ENCODE measurements at regions not wholly inside any gene's neighbourhood (a gene's known extent, or its start where the extent isn't known, plus 50 kb on each side); places are given as distances from the start of the nearest gene placed in this dataset.
A peak's percentile ranks its signal among the peaks of the same experiment; 100 is the strongest.

DNA sequence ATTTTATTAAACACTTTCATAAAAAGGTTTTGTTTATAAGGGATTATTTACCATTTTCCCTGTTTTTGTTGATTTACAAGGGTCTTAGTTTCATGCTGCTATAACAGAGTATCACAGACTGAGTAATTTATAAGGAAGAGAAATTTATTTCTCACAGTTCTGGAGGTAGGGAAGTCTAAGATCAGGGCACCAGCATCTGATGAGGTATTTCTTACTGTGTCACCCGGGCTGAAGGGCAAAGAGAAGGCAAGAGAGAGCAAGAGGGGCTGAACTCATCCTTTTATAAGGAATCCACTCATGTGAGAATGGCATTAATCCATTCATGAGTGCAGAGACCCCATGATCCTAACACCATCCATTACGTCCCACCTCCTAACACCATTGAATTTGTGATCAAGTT lies 160.0 kb upstream of the SLC39A10 start:
- no peak for ATAC-seq (replicated peaks in 6 of 8)
- in situ Hi-C loops (cut with MboI; ENCODE audit: low pct_unique_long_range_greater_than_20kb in 2 of 9, low sequenced_read_pairs in 9 of 9, unreplicated experiment in 9 of 9), result no loop called here

GRCh38 chr2:195495966-195496365 lies 161.1 kb upstream of the SLC39A10 start:
- Histone ChIP-seq H3K4me3 (no peak overlapping the region), H3K4me1 (replicated peaks in 1 of 2) (peaks cover 0 to 8% of the 10 kb centered on the region in 2 donors), H3K27ac (no peak overlapping the region)
- ATAC-seq (replicated peaks in 6 of 8), result no peak
- in situ Hi-C loops (cut with MboI; ENCODE audit: low pct_unique_long_range_greater_than_20kb in 2 of 9, low sequenced_read_pairs in 9 of 9, unreplicated experiment in 9 of 9), result no loop called here

More for the DNA sequence above, 160.0 kb upstream of the SLC39A10 start:
- WGBS, 10 experiments, result 33 to 100% (median 88%) methylated on average over 1 to 2 of the region's 2 CpGs; no CpG with 5 or more reads in 2 of the 10 experiments
- H3K4me3 ChIP-seq, result no peak overlapping the region
- H3K4me1 ChIP-seq (replicated peaks in 1 of 2), result peaks cover 0 to 2% of the 10 kb centered on the region in 2 donors
- H3K27ac ChIP-seq, result no peak overlapping the region

GRCh38 chr2:195495351-195495750 lies 161.7 kb upstream of the SLC39A10 start:
- no peak overlapping the region for H3K27ac ChIP-seq
- H3K4me1 ChIP-seq (replicated peaks in 1 of 2), result peaks cover 0 to 14% of the 10 kb centered on the region in 2 donors
- in situ Hi-C loops (cut with MboI; ENCODE audit: low pct_unique_long_range_greater_than_20kb in 2 of 9, low sequenced_read_pairs in 9 of 9, unreplicated experiment in 9 of 9), result no loop called here
- WGBS, 10 experiments, result 25 to 100% (median 86%) methylated on average over 1 to 2 of the region's 2 CpGs; no CpG with 5 or more reads in 5 of the 10 experiments
- no peak for ATAC-seq (replicated peaks in 6 of 8)
- H3K4me3 ChIP-seq, result no peak overlapping the region

DNA sequence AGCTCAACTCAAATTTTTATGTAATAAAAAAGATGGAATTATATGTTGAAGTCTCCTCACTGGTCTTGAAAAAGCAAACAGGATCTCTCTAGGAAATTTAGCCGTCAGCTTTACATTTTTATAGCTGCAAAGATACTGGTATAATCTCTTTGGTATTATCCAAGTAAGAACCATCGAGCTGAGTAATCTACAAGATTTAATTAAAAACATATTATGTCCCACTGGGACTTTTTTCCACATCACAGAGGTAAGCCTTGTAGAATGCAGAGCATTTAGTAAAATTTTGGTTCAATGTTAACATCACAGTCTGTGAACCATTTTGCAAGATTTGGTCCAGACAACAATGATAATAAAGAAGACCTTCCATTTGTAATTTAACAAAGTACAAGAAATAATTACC lies 162.6 kb upstream of the SLC39A10 start:
- H3K27ac ChIP-seq, result no peak overlapping the region
- H3K4me1 ChIP-seq (replicated peaks in 1 of 2), result peaks cover 0 to 14% of the 10 kb centered on the region in 2 donors
- in situ Hi-C loops (cut with MboI; ENCODE audit: low pct_unique_long_range_greater_than_20kb in 2 of 9, low sequenced_read_pairs in 9 of 9, unreplicated experiment in 9 of 9), result no loop called here
- no peak overlapping the region for H3K4me3 ChIP-seq
- no peak for ATAC-seq (replicated peaks in 6 of 8)
- 13 to 83% (median 67%) methylated on average over 1 to 2 of the region's 2 CpGs; no CpG with 5 or more reads in 1 of the 10 experiments for WGBS, 10 experiments

DNA sequence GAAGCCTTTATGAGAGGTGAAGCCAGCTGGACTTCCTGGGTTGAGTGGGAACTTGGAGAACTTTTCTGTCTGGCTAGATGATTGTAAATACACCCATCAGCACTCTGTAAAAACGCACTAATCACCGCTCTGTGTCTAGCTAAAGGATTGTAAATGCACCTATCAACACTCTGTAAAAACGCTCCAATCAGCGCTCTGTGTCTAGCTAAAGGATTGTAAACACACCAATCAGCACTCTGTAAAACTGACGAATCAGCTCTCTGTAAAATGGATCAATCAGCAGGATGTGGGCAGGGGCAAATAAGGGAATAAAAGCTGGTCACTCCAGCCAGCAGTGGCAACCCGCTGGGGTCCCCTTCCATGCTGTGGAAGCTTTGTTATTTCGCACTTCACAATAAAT lies 163.6 kb upstream of the SLC39A10 start:
- H3K4me3 ChIP-seq, result no peak overlapping the region
- no peak overlapping the region for H3K27ac ChIP-seq
- 60 to 100% (median 88%) methylated on average over 1 to 6 of the region's 7 CpGs; no CpG with 5 or more reads in 1 of the 10 experiments for WGBS, 10 experiments
- in situ Hi-C loops (cut with MboI; ENCODE audit: low pct_unique_long_range_greater_than_20kb in 2 of 9, low sequenced_read_pairs in 9 of 9, unreplicated experiment in 9 of 9), result no loop called here
- peaks cover 0 to 14% of the 10 kb centered on the region in 2 donors for H3K4me1 ChIP-seq (replicated peaks in 1 of 2)
- ATAC-seq (replicated peaks in 6 of 8), result no peak

GRCh38 chr2:195490319-195490718 lies 166.7 kb upstream of the SLC39A10 start:
- 75 to 100% (median 95%) methylated on average over 1 to 2 of the region's 2 CpGs; no CpG with 5 or more reads in 6 of the 10 experiments for WGBS, 10 experiments
- H3K4me3 ChIP-seq, result no peak overlapping the region
- H3K27ac ChIP-seq, result no peak overlapping the region
- ATAC-seq (replicated peaks in 6 of 8), result no peak
- in situ Hi-C loops (cut with MboI; ENCODE audit: low pct_unique_long_range_greater_than_20kb in 2 of 9, low sequenced_read_pairs in 9 of 9, unreplicated experiment in 9 of 9), result no loop called here
- H3K4me1 ChIP-seq (replicated peaks in 1 of 2), result peaks cover 0 to 29% of the 10 kb centered on the region in 2 donors

DNA sequence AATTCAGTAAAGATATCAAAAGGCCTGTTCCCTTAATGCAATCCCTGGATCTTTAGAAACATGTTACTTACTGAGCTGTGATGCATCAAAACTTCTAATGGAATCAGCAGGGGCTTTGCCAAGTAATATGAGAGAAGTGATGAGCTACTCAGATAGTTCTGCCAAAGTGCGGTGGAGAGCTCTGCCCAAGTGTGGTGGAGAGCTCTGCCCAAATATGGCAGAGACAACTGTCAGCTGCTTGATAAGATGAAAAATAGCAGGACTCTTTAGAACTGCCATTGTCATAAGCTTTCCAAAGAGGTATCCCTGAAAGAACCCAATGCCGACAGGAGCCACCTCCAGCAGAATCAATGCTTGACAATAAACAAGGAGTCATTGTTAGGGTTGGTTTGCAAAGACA lies 167.9 kb upstream of the SLC39A10 start:
- ATAC-seq (replicated peaks in 6 of 8), result no peak
- H3K27ac ChIP-seq, result no peak overlapping the region
- H3K4me1 ChIP-seq (replicated peaks in 1 of 2), result peaks cover 0 to 29% of the 10 kb centered on the region in 2 donors
- WGBS, 10 experiments, result 57 to 100% (median 94%) methylated on average over 1 to 2 of the region's 2 CpGs; no CpG with 5 or more reads in 4 of the 10 experiments
- in situ Hi-C loops (cut with MboI; ENCODE audit: low pct_unique_long_range_greater_than_20kb in 2 of 9, low sequenced_read_pairs in 9 of 9, unreplicated experiment in 9 of 9), result no loop called here
- H3K4me3 ChIP-seq, result no peak overlapping the region

- Histone ChIP-seq H3K4me1 (replicated peaks in 1 of 2) (peaks cover 0 to 29% of the 10 kb centered on the region in 2 donors), H3K4me3 (no peak overlapping the region), H3K27ac (no peak overlapping the region)
- ATAC-seq (replicated peaks in 6 of 8), result no peak
- in situ Hi-C loops (cut with MboI; ENCODE audit: low pct_unique_long_range_greater_than_20kb in 2 of 9, low sequenced_read_pairs in 9 of 9, unreplicated experiment in 9 of 9), result no loop called here
Observed at GRCh38 chr2:195488567-195488966, 168.5 kb upstream of the SLC39A10 start.

- Histone ChIP-seq H3K4me3 (no peak overlapping the region), H3K4me1 (replicated peaks in 1 of 2) (peaks cover 0 to 28% of the 10 kb centered on the region in 2 donors), H3K27ac (no peak overlapping the region)
- WGBS, 10 experiments, result 14 to 80% (median 50%) methylated on average over 1 of the region's 1 CpG; no CpG with 5 or more reads in 5 of the 10 experiments
- ATAC-seq (replicated peaks in 6 of 8), result peak in 3 of 8 experiments; percentile 9 to 88 (median 82)
- in situ Hi-C loops (cut with MboI; ENCODE audit: low pct_unique_long_range_greater_than_20kb in 2 of 9, low sequenced_read_pairs in 9 of 9, unreplicated experiment in 9 of 9), result no loop called here
Observed at GRCh38 chr2:195486987-195487644, 169.9 kb upstream of the SLC39A10 start.

DNA sequence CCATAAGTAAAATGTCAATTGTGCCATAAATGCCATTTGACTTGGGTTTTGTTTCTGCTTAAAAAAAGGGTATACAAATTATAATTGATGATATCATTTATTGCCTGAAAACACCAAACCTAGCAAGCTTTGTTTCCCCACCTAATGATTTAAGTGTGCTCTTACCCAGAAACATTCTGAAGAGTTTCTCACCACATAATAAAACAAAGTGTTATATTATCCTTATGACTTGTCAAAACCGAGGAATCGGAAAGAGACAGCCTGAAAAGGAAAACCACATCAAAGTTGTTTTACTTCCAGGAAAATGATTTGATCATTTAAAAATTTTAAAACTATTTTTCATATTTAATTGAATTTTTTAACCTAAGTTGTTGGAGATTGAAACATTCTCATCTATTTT lies 170.5 kb upstream of the SLC39A10 start:
- no peak for ATAC-seq (replicated peaks in 6 of 8)
- whole genome bisulfite sequencing, 10 experiments, result 16 to 100% (median 84%) methylated on average over 1 to 2 of the region's 2 CpGs
- Histone ChIP-seq H3K27ac (no peak overlapping the region), H3K4me1 (replicated peaks in 1 of 2) (peaks cover 0 to 26% of the 10 kb centered on the region in 2 donors), H3K4me3 (no peak overlapping the region)
- in situ Hi-C loops (cut with MboI; ENCODE audit: low pct_unique_long_range_greater_than_20kb in 2 of 9, low sequenced_read_pairs in 9 of 9, unreplicated experiment in 9 of 9), result no loop called here

DNA sequence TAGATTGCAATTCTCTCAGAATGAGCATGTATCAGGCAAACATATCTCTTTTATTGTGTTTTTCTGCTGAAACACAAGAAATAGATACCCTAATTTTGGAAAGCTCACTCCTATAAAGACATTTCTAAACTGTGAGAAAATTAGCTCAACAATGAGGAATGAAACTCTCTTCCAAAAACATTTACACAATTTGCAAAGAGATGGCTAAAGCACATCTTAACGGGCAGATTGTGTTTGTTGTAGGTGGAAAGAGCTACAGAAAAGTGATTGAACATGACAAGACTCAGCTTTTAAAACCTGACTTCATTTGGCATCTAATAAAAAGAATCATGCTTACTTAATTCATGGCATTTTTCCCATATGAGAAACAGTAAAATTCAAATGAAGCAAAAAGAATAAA lies 175.0 kb upstream of the SLC39A10 start:
- Histone ChIP-seq H3K4me3 (no peak overlapping the region), H3K4me1 (replicated peaks in 1 of 2) (peaks cover 0 to 7% of the 10 kb centered on the region in 2 donors), H3K27ac (no peak overlapping the region)
- WGBS, 10 experiments, result 0 to 100% (median 77%) methylated on average over 1 of the region's 1 CpG; no CpG with 5 or more reads in 3 of the 10 experiments
- no peak for ATAC-seq (replicated peaks in 6 of 8)
- in situ Hi-C loops (cut with MboI; ENCODE audit: low pct_unique_long_range_greater_than_20kb in 2 of 9, low sequenced_read_pairs in 9 of 9, unreplicated experiment in 9 of 9), result no loop called here

DNA sequence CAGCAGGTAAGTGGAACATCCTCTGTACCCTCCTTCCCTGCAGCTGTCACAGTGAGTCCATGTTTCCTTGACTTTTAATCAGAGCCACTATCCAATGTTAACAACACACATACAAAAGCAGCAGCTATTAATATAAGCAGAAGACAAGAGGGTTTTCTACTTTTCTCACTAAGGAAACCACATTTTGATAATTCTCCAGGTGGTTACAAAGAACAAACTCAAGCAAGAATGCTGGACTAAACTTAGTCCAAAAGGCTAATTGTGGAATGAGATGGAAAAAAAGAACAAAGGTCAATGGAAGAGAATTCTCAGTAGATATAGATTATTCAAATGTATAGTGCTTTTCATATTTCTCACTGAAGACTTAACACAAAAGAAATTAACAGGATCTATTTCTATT lies 176.9 kb upstream of the SLC39A10 start:
- Histone ChIP-seq H3K4me3 (no peak overlapping the region), H3K4me1 (replicated peaks in 1 of 2) (no peaks in the 10 kb centered on the region), H3K27ac (no peak overlapping the region)
- ATAC-seq (replicated peaks in 6 of 8), result no peak
- in situ Hi-C loops (cut with MboI; ENCODE audit: low pct_unique_long_range_greater_than_20kb in 2 of 9, low sequenced_read_pairs in 9 of 9, unreplicated experiment in 9 of 9), result no loop called here

- Histone ChIP-seq H3K4me3 (no peak overlapping the region), H3K4me1 (replicated peaks in 1 of 2) (no peaks in the 10 kb centered on the region), H3K27ac (no peak overlapping the region)
- ATAC-seq (replicated peaks in 6 of 8), result no peak
- 60 to 100% (median 83%) methylated on average over 1 to 3 of the region's 3 CpGs; no CpG with 5 or more reads in 2 of the 10 experiments for WGBS, 10 experiments
- in situ Hi-C loops (cut with MboI; ENCODE audit: low pct_unique_long_range_greater_than_20kb in 2 of 9, low sequenced_read_pairs in 9 of 9, unreplicated experiment in 9 of 9), result no loop called here
Observed at GRCh38 chr2:195479407-195479806, 177.6 kb upstream of the SLC39A10 start.

GRCh38 chr2:195477996-195478382 lies 179.0 kb upstream of the SLC39A10 start:
- Histone ChIP-seq H3K27ac (no peak overlapping the region), H3K4me1 (replicated peaks in 1 of 2) (no peaks in the 10 kb centered on the region), H3K4me3 (no peak overlapping the region)
- ATAC-seq (replicated peaks in 6 of 8), result peak in 2 of 8 experiments; percentile 28 to 38
- in situ Hi-C loops (cut with MboI; ENCODE audit: low pct_unique_long_range_greater_than_20kb in 2 of 9, low sequenced_read_pairs in 9 of 9, unreplicated experiment in 9 of 9), result no loop called here

Measured in motor neuron (in vitro differentiated cells).